GM13976 (cell line): ENCODE measurements at regions not wholly inside any gene's neighbourhood (a gene's known extent, or its start where the extent isn't known, plus 50 kb on each side); places are given as distances from the start of the nearest gene placed in this dataset.

Source experiments
- DNase-seq: peaks from one replicate; pipeline ENCODE4 v3.0.0; 2012; ENCODE audit warnings: low spot score
- CTCF ChIP-seq: IDR thresholded peaks from 2 replicates; pipeline ENCODE4 v1.5.1; 2012; ENCODE audit warnings: borderline replicate concordance, mild to moderate bottlenecking; ENCODE audit not compliant: insufficient read depth; ENCODE audit errors: extremely low read depth, missing control alignments, control extremely low read depth
- in situ Hi-C: fragments of 300-500 bp; cut with MboI; formaldehyde crosslinking; loops from one replicate; pipeline ENCODE4 v1.12.0; 2022; ENCODE audit warnings: low sequenced_read_pairs, mixed read lengths, inconsistent platforms; ENCODE audit not compliant: unreplicated experiment

- in situ Hi-C loops, result no loop called here
- DNase-seq, result no peak
- TF ChIP-seq CTCF, result no peak
These were observed 83.1 kb downstream of the CTAGE1 start for GRCh38 chr18:22334567-22334966.

- no peak for TF ChIP-seq CTCF
- DNase-seq, result no peak
- in situ Hi-C loops, result no loop called here
These were observed 85.1 kb downstream of the CTAGE1 start for GRCh38 chr18:22332590-22332989.

GRCh38 chr18:22330508-22330907 lies 87.2 kb downstream of the CTAGE1 start:
- DNase-seq, result no peak
- TF ChIP-seq CTCF, result no peak
- in situ Hi-C loops, result no loop called here

GRCh38 chr18:22325396-22325795 lies 92.3 kb downstream of the CTAGE1 start:
- in situ Hi-C loops, result no loop called here
- TF ChIP-seq CTCF, result no peak
- DNase-seq, result no peak

- in situ Hi-C loops, result no loop called here
- DNase-seq, result no peak
- TF ChIP-seq CTCF, result no peak
These were observed 93.3 kb downstream of the CTAGE1 start for GRCh38 chr18:22324191-22325131.

GRCh38 chr18:22322243-22322691 lies 95.4 kb downstream of the CTAGE1 start:
- in situ Hi-C loops, result no loop called here
- no peak for TF ChIP-seq CTCF
- no peak for DNase-seq

- no peak for DNase-seq
- in situ Hi-C loops, result no loop called here
- no peak for TF ChIP-seq CTCF
These were observed 96.9 kb downstream of the CTAGE1 start for GRCh38 chr18:22320771-22321170.
